Right atrium auricular region (tissue), 2 donors: ENCODE measurements at regions not wholly inside any gene's neighbourhood (a gene's known extent, or its start where the extent isn't known, plus 50 kb on each side); places are given as distances from the start of the nearest gene placed in this dataset.

Experiments used
- DNase-seq: peaks from one replicate; pipeline ENCODE4 v3.0.0-alpha.2; 2019; ENCODE audit warnings: low spot score
- H3K27ac ChIP-seq, 2 donors: fragments of 200-600 bp; sonication (generic); 1 replicate in 1 of 2; 2 replicates in 1 of 2; pipeline ENCODE4 v1.5.1; 2016 to 2019
- H3K27me3 ChIP-seq, 2 donors: fragments of 200-600 bp; sonication (generic); one replicate each; pipeline versions ENCODE4 v1.5.1 to v1.6.0; 2017 to 2019
- H3K36me3 ChIP-seq: fragments of 200-600 bp; sonication (generic); one replicate; pipeline ENCODE4 v1.5.1; 2016
- H3K4me1 ChIP-seq, 2 donors: fragments of 200-600 bp; sonication (generic); one replicate each; pipeline versions ENCODE4 v1.5.1 to v1.6.0; 2017 to 2019
- H3K4me3 ChIP-seq, 2 donors: fragments of 200-600 bp; sonication (generic); 1 replicate in 1 of 2; 2 replicates in 1 of 2; pipeline ENCODE4 v1.5.1; 2017 to 2019; ENCODE audit warnings: mild to moderate bottlenecking in 1 of 2, moderate library complexity in 1 of 2
- H3K9me3 ChIP-seq, 2 donors: fragments of 200-600 bp; sonication (generic); one replicate each; pipeline ENCODE4 v1.5.1; 2019
- TF ChIP-seq, protein P1 (sequence below), 2 donors: fragments of 200-600 bp; sonication (generic); IDR thresholded peaks; one replicate each; pipeline ENCODE4 v1.5.1; 2019; ENCODE audit warnings: antibody characterized with exemption in 2 of 2

GRCh38 chr1:25135909-25136308 lies 96.4 kb downstream of the SYF2 start:
- DNase-seq, result no peak
- no peaks in the 10 kb centered on the region for H3K27me3 ChIP-seq

DNA sequence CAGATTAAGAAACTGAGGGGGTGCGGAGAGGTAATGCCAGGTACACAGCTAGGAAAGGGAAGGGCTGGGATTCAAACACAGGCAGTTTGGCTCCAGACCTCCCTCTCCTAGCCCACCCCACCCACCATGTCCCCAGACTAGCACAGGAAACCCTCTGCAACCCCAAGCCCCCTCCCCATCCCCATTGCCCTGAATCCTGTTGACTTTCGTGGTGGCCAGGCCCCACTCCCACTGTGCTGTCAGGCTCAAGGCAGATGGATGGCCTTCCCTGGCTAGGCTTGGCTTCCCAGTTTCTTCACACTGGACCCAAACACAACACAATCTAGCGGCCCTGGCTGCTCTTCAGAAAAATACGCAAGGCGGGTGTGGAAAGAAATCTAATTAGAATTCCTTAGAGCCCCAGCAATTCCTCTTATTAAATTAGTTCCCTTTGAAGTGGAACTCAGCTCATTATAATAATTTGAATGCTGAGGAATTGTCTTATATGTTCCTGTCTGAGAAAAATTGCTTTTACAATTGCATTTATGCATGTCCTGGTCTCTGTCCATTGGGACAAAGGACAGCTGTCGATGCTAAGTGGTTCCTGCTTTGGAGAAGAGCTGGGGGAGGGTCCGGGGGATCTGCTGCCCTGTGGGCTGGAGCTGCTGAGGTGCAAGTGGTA lies 97.4 kb downstream of the SYF2 start:
- TF ChIP-seq, protein P1, sequence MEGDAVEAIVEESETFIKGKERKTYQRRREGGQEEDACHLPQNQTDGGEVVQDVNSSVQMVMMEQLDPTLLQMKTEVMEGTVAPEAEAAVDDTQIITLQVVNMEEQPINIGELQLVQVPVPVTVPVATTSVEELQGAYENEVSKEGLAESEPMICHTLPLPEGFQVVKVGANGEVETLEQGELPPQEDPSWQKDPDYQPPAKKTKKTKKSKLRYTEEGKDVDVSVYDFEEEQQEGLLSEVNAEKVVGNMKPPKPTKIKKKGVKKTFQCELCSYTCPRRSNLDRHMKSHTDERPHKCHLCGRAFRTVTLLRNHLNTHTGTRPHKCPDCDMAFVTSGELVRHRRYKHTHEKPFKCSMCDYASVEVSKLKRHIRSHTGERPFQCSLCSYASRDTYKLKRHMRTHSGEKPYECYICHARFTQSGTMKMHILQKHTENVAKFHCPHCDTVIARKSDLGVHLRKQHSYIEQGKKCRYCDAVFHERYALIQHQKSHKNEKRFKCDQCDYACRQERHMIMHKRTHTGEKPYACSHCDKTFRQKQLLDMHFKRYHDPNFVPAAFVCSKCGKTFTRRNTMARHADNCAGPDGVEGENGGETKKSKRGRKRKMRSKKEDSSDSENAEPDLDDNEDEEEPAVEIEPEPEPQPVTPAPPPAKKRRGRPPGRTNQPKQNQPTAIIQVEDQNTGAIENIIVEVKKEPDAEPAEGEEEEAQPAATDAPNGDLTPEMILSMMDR (IDR thresholded peaks at IDR 0.05), result no peak

More at GRCh38 chr1:25135909-25136308, 96.4 kb downstream of the SYF2 start:
- Histone ChIP-seq H3K4me3 (no peak overlapping the region), H3K9me3 (no peaks in the 10 kb centered on the region), H3K36me3 (no peaks in the 10 kb centered on the region), H3K4me1 (no peaks in the 10 kb centered on the region), H3K27ac (no peak overlapping the region)
- TF ChIP-seq, protein P1 (IDR thresholded peaks at IDR 0.05), result no peak

GRCh38 chr1:25134307-25134706 lies 98.0 kb downstream of the SYF2 start:
- Histone ChIP-seq H3K9me3 (no peaks in the 10 kb centered on the region), H3K27me3 (no peaks in the 10 kb centered on the region), H3K4me1 (no peaks in the 10 kb centered on the region), H3K36me3 (no peaks in the 10 kb centered on the region), H3K4me3 (no peak overlapping the region), H3K27ac (no peak overlapping the region)
- no peak for DNase-seq
- TF ChIP-seq, protein P1 (IDR thresholded peaks at IDR 0.05), result no peak

More for the DNA sequence above, 97.4 kb downstream of the SYF2 start:
- Histone ChIP-seq H3K27me3 (no peaks in the 10 kb centered on the region), H3K36me3 (no peaks in the 10 kb centered on the region), H3K9me3 (no peaks in the 10 kb centered on the region), H3K4me1 (no peaks in the 10 kb centered on the region), H3K4me3 (no peak overlapping the region), H3K27ac (no peak overlapping the region)
- no peak for DNase-seq

GRCh38 chr1:25131794-25132193 lies 100.5 kb downstream of the SYF2 start:
- no peak overlapping the region for H3K4me3 ChIP-seq
- no peak for DNase-seq
- H3K27me3 ChIP-seq, result no peaks in the 10 kb centered on the region
- H3K4me1 ChIP-seq, result no peaks in the 10 kb centered on the region
- no peak overlapping the region for H3K27ac ChIP-seq
- no peaks in the 10 kb centered on the region for H3K9me3 ChIP-seq
- no peaks in the 10 kb centered on the region for H3K36me3 ChIP-seq
- TF ChIP-seq, protein P1 (IDR thresholded peaks at IDR 0.05), result no peak

GRCh38 chr1:25130895-25131294 lies 101.4 kb downstream of the SYF2 start:
- H3K36me3 ChIP-seq, result no peaks in the 10 kb centered on the region
- no peak for DNase-seq
- no peaks in the 10 kb centered on the region for H3K27me3 ChIP-seq
- TF ChIP-seq, protein P1 (IDR thresholded peaks at IDR 0.05), result no peak
- no peak overlapping the region for H3K27ac ChIP-seq
- no peaks in the 10 kb centered on the region for H3K9me3 ChIP-seq
- no peak overlapping the region for H3K4me3 ChIP-seq
- no peaks in the 10 kb centered on the region for H3K4me1 ChIP-seq

DNA sequence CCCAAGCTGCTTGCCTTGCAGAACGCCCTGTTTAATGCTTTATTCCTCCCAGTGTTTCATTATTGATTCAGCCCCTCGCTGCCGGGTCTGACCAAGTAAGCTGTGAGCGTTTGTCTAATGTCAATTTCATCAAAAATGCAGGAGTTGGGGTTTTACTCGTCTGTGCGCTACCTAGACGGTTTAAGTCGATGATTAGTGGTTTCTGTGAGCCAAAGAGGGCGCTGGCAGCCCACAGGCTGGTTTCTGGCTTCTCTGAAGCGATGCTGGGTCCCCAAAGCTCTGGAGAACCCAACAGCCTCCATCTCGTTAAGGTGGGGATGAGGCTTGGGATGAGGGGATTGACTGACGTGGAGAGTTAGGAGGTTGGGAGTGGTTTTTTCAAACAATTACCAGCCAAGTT lies 102.9 kb downstream of the SYF2 start:
- no peak for DNase-seq
- no peaks in the 10 kb centered on the region for H3K9me3 ChIP-seq
- no peaks in the 10 kb centered on the region for H3K36me3 ChIP-seq
- H3K4me3 ChIP-seq, result no peak overlapping the region
- H3K27me3 ChIP-seq, result no peaks in the 10 kb centered on the region
- no peak overlapping the region for H3K27ac ChIP-seq
- no peaks in the 10 kb centered on the region for H3K4me1 ChIP-seq
- TF ChIP-seq, protein P1 (IDR thresholded peaks at IDR 0.05), result no peak
